SK-N-SH treated with all-trans-retinoic acid at 6 μM for 48 hours (cell line): ENCODE measurements at regions not wholly inside any gene's neighbourhood (a gene's known extent, or its start where the extent isn't known, plus 50 kb on each side); places are given as distances from the start of the nearest gene placed in this dataset.

Experiments
- ATAC-seq: fragments of 200-7000 bp; cut with Tn5 transposase; 3 replicates; pipeline ENCODE4 v1.9.1; 2020; ENCODE audit warnings: mild to moderate bottlenecking, moderate library complexity
- BACH2 ChIP-seq: fragments of 250-450 bp; sonication (Bioruptor Pico); IDR thresholded peaks from 2 replicates; pipeline ENCODE4 v1.9.0; 2021; ENCODE audit warnings: mild to moderate bottlenecking, borderline replicate concordance
- CSDC2 ChIP-seq: fragments of 250-450 bp; sonication (Bioruptor Pico); IDR thresholded peaks from 2 replicates; pipeline ENCODE4 v1.5.0; 2020; ENCODE audit warnings: mild to moderate bottlenecking, moderate library complexity
- ESRRG ChIP-seq: fragments of 250-450 bp; sonication (Bioruptor Pico); IDR thresholded peaks from 2 replicates; pipeline ENCODE4 v1.6.1; 2021; ENCODE audit warnings: mild to moderate bottlenecking
- GLIS3 ChIP-seq: fragments of 250-450 bp; sonication (Bioruptor Pico); IDR thresholded peaks from 2 replicates; pipeline ENCODE4 v1.5.0; 2020; ENCODE audit warnings: mild to moderate bottlenecking, moderate library complexity
- ISL1 ChIP-seq: fragments of 250-450 bp; sonication (Bioruptor Pico); IDR thresholded peaks from 2 replicates; pipeline ENCODE4 v2.1.2; 2022; ENCODE audit warnings: mild to moderate bottlenecking, moderate library complexity
- OSR1 ChIP-seq: fragments of 250-450 bp; sonication (Bioruptor Pico); IDR thresholded peaks from 2 replicates; pipeline ENCODE4 v1.8.0; 2022; ENCODE audit warnings: moderate library complexity, mild to moderate bottlenecking, inconsistent platforms
- POU6F1 ChIP-seq: fragments of 250-450 bp; sonication (Bioruptor Pico); IDR thresholded peaks from 2 replicates; pipeline ENCODE4 v1.8.0; 2021; ENCODE audit warnings: low read depth, mild to moderate bottlenecking, moderate library complexity, borderline replicate concordance
- PPARA ChIP-seq: fragments of 250-450 bp; sonication (Bioruptor Pico); IDR thresholded peaks from 2 replicates; pipeline ENCODE4 v1.5.0; 2020; ENCODE audit warnings: mild to moderate bottlenecking, borderline replicate concordance
- RARB ChIP-seq: fragments of 250-450 bp; sonication (Bioruptor Pico); IDR thresholded peaks from 2 replicates; pipeline ENCODE4 v1.8.0; 2021; ENCODE audit warnings: mild to moderate bottlenecking, moderate library complexity
- TCF4 ChIP-seq: fragments of 250-450 bp; sonication (Bioruptor Pico); IDR thresholded peaks from 2 replicates; pipeline ENCODE4 v1.8.0; 2021; ENCODE audit warnings: mild to moderate bottlenecking, moderate library complexity, borderline replicate concordance
- ZC3H10 ChIP-seq: fragments of 250-450 bp; sonication (Bioruptor Pico); IDR thresholded peaks from 2 replicates; pipeline ENCODE4 v1.5.1; 2021; ENCODE audit warnings: mild to moderate bottlenecking, moderate library complexity
- ZFP3 ChIP-seq: fragments of 250-450 bp; sonication (Bioruptor Pico); IDR thresholded peaks from 2 replicates; pipeline ENCODE4 v1.5.0; 2020; ENCODE audit warnings: mild to moderate bottlenecking, moderate library complexity
- ZFP30 ChIP-seq: fragments of 450-650 bp; formaldehyde crosslinking; IDR thresholded peaks from 2 replicates; pipeline ENCODE4 v1.5.0; 2022; ENCODE audit warnings: mild to moderate bottlenecking, moderate library complexity
- ZNF565 ChIP-seq: fragments of 450-650 bp; formaldehyde crosslinking; conservative IDR thresholded peaks from 2 replicates; pipeline ENCODE4 v1.5.0; 2020; ENCODE audit warnings: low read depth, mild to moderate bottlenecking, moderate library complexity
- ZNF70 ChIP-seq: fragments of 450-650 bp; formaldehyde crosslinking; IDR thresholded peaks from 2 replicates; pipeline ENCODE4 v1.5.0; 2020; ENCODE audit warnings: mild to moderate bottlenecking, moderate library complexity
- ZNF8 ChIP-seq: fragments of 450-650 bp; formaldehyde crosslinking; IDR thresholded peaks from 2 replicates; pipeline ENCODE4 v1.5.0; 2020; ENCODE audit warnings: mild to moderate bottlenecking, moderate library complexity
- TF ChIP-seq, protein P1 (sequence below): fragments of 250-450 bp; sonication (Bioruptor Pico); IDR thresholded peaks from 2 replicates; pipeline ENCODE4 v1.5.1; 2021; ENCODE audit warnings: mild to moderate bottlenecking, moderate library complexity
- TF ChIP-seq, protein P2 (sequence below): fragments of 250-450 bp; sonication (Bioruptor Pico); IDR thresholded peaks from 2 replicates; pipeline ENCODE4 v1.5.0; 2020; ENCODE audit warnings: mild to moderate bottlenecking, moderate library complexity
- TF ChIP-seq, protein P3 (sequence below): fragments of 250-450 bp; sonication (Bioruptor Pico); IDR thresholded peaks from 2 replicates; pipeline ENCODE4 v1.5.1; 2020; ENCODE audit warnings: low read depth, mild to moderate bottlenecking, moderate library complexity
- TF ChIP-seq, protein P4 (sequence below): fragments of 250-450 bp; sonication (Bioruptor Pico); IDR thresholded peaks from 2 replicates; pipeline ENCODE4 v1.8.0; 2020; ENCODE audit warnings: mild to moderate bottlenecking, moderate library complexity, borderline replicate concordance

- TF ChIP-seq ZNF70 (CRISPR knock-in tag) (no peak), ZC3H10 (CRISPR knock-in tag) (no peak), ZNF565 (CRISPR knock-in tag) (no peak), OSR1 (CRISPR knock-in tag) (no peak), RARB (no peak), ZNF8 (CRISPR knock-in tag) (no peak), ESRRG (CRISPR knock-in tag) (no peak), GLIS3 (no peak), TCF4 (CRISPR knock-in tag) (no peak), ZFP30 (no peak), ZFP3 (CRISPR knock-in tag) (no peak), CSDC2 (no peak), PPARA (no peak), POU6F1 (CRISPR knock-in tag) (no peak), BACH2 (CRISPR knock-in tag) (no peak)
- TF ChIP-seq, protein P1, sequence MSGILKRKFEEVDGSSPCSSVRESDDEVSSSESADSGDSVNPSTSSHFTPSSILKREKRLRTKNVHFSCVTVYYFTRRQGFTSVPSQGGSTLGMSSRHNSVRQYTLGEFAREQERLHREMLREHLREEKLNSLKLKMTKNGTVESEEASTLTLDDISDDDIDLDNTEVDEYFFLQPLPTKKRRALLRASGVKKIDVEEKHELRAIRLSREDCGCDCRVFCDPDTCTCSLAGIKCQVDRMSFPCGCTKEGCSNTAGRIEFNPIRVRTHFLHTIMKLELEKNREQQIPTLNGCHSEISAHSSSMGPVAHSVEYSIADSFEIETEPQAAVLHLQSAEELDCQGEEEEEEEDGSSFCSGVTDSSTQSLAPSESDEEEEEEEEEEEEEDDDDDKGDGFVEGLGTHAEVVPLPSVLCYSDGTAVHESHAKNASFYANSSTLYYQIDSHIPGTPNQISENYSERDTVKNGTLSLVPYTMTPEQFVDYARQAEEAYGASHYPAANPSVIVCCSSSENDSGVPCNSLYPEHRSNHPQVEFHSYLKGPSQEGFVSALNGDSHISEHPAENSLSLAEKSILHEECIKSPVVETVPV (CRISPR knock-in tag), result no peak
- TF ChIP-seq, protein P2, sequence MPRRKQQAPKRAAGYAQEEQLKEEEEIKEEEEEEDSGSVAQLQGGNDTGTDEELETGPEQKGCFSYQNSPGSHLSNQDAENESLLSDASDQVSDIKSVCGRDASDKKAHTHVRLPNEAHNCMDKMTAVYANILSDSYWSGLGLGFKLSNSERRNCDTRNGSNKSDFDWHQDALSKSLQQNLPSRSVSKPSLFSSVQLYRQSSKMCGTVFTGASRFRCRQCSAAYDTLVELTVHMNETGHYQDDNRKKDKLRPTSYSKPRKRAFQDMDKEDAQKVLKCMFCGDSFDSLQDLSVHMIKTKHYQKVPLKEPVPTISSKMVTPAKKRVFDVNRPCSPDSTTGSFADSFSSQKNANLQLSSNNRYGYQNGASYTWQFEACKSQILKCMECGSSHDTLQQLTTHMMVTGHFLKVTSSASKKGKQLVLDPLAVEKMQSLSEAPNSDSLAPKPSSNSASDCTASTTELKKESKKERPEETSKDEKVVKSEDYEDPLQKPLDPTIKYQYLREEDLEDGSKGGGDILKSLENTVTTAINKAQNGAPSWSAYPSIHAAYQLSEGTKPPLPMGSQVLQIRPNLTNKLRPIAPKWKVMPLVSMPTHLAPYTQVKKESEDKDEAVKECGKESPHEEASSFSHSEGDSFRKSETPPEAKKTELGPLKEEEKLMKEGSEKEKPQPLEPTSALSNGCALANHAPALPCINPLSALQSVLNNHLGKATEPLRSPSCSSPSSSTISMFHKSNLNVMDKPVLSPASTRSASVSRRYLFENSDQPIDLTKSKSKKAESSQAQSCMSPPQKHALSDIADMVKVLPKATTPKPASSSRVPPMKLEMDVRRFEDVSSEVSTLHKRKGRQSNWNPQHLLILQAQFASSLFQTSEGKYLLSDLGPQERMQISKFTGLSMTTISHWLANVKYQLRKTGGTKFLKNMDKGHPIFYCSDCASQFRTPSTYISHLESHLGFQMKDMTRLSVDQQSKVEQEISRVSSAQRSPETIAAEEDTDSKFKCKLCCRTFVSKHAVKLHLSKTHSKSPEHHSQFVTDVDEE (CRISPR knock-in tag), result no peak
- TF ChIP-seq, protein P3, sequence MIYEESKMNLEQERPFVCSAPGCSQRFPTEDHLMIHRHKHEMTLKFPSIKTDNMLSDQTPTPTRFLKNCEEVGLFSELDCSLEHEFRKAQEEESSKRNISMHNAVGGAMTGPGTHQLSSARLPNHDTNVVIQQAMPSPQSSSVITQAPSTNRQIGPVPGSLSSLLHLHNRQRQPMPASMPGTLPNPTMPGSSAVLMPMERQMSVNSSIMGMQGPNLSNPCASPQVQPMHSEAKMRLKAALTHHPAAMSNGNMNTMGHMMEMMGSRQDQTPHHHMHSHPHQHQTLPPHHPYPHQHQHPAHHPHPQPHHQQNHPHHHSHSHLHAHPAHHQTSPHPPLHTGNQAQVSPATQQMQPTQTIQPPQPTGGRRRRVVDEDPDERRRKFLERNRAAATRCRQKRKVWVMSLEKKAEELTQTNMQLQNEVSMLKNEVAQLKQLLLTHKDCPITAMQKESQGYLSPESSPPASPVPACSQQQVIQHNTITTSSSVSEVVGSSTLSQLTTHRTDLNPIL (CRISPR knock-in tag), result no peak
- TF ChIP-seq, protein P4, sequence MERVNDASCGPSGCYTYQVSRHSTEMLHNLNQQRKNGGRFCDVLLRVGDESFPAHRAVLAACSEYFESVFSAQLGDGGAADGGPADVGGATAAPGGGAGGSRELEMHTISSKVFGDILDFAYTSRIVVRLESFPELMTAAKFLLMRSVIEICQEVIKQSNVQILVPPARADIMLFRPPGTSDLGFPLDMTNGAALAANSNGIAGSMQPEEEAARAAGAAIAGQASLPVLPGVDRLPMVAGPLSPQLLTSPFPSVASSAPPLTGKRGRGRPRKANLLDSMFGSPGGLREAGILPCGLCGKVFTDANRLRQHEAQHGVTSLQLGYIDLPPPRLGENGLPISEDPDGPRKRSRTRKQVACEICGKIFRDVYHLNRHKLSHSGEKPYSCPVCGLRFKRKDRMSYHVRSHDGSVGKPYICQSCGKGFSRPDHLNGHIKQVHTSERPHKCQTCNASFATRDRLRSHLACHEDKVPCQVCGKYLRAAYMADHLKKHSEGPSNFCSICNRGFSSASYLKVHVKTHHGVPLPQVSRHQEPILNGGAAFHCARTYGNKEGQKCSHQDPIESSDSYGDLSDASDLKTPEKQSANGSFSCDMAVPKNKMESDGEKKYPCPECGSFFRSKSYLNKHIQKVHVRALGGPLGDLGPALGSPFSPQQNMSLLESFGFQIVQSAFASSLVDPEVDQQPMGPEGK (CRISPR knock-in tag), result no peak
- no peak for ATAC-seq
These were observed 367.4 kb upstream of the TNRC6C start for GRCh38 chr17:77590951-77591735.

GRCh38 chr17:77592106-77592865 is 366.2 kb upstream of the TNRC6C start:
- ATAC-seq, result no peak
- TF ChIP-seq, protein P2 (CRISPR knock-in tag), result 0 out of 2 replicates have a peak, but pooled peaks have one; percentile 71
- no peak for TF ChIP-seq ZFP30
- no peak for TF ChIP-seq ZC3H10 (CRISPR knock-in tag)
- TF ChIP-seq, protein P4 (CRISPR knock-in tag), result no peak
- TF ChIP-seq, protein P3 (CRISPR knock-in tag), result peak; percentile 59; the same call in 1 of the 2 replicates
- TF ChIP-seq TCF4 (CRISPR knock-in tag), result peak; percentile 96
- TF ChIP-seq ZNF8 (CRISPR knock-in tag), result peak; percentile 41; the same call in 1 of the 2 replicates
- TF ChIP-seq ZNF70 (CRISPR knock-in tag), result 0 out of 2 replicates have a peak, but pooled peaks have one; percentile 13
- no peak for TF ChIP-seq OSR1 (CRISPR knock-in tag)
- TF ChIP-seq ISL1 (CRISPR knock-in tag), result peak; percentile 71
